ENCODE measurements at regions not wholly inside any gene's neighbourhood (a gene's known extent, or its start where the extent isn't known, plus 50 kb on each side); places are given as distances from the start of the nearest gene placed in this dataset.

DNA sequence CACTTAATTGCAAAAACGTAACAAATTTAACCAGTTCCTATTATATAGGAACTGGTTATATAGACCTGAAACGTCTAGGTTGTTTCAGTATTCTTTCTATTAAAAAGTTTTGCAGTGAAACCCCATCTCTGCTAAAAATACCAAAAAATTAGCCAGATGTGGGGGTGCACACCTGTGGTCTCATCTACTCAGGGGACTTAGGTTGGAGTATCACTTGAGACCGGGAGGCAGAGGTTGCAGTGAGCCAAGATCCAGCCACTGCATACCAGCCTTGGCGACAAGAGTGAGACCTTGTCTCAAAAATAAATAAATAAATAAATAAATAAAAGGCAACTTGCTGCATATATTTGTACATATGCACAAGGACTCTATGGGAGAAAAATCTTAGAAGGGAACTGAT lies 387.0 kb downstream of the TUSC7 start:
- TF ChIP-seq BRCA1 (IDR thresholded peaks at IDR 0.05; ENCODE audit: low read depth, low read length) (no peak), GABPA (IDR thresholded peaks at IDR 0.05; ENCODE audit: borderline replicate concordance, insufficient read depth, low read length) (no peak), SAP30 (IDR thresholded peaks at IDR 0.05; ENCODE audit: insufficient read depth, insufficient replicate concordance, low read length) (no peak)
- TF ChIP-seq, protein P1, sequence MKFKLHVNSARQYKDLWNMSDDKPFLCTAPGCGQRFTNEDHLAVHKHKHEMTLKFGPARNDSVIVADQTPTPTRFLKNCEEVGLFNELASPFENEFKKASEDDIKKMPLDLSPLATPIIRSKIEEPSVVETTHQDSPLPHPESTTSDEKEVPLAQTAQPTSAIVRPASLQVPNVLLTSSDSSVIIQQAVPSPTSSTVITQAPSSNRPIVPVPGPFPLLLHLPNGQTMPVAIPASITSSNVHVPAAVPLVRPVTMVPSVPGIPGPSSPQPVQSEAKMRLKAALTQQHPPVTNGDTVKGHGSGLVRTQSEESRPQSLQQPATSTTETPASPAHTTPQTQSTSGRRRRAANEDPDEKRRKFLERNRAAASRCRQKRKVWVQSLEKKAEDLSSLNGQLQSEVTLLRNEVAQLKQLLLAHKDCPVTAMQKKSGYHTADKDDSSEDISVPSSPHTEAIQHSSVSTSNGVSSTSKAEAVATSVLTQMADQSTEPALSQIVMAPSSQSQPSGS (IDR thresholded peaks at IDR 0.05; ENCODE audit: low read length): no peak
- FAIRE-seq: no peak

More for the DNA sequence above, 387.0 kb downstream of the TUSC7 start:
- H2BK120ac ChIP-seq (replicated peaks; ENCODE audit: low read depth, low read length): no peak overlapping the region
- H2BK12ac ChIP-seq (ENCODE audit: low read depth, low read length): no peak overlapping the region
- no peak overlapping the region for H3K56ac ChIP-seq (replicated peaks; ENCODE audit: insufficient read length, low read depth, low read length)
- no peak overlapping the region for H2BK5ac ChIP-seq (ENCODE audit: low read depth, low read length)
- no peak overlapping the region for H2BK20ac ChIP-seq (ENCODE audit: low read length)
- H3K4me1 ChIP-seq (replicated peaks in 1 of 4; ENCODE audit: control insufficient read depth in 3 of 4, insufficient read depth in 4 of 4, low read length in 3 of 4): no peaks in the 10 kb centered on the region
- H3K27ac ChIP-seq (ENCODE audit: low read depth, low read length): no peak overlapping the region
- no peak for DNase-seq (ENCODE audit: low read depth in 1 of 2, low spot score in 2 of 2)
- H3K4me2 ChIP-seq (ENCODE audit: insufficient read depth in 1 of 2, low read depth in 2 of 2, low read length in 2 of 2): no peak overlapping the region
- 92% methylated on average over 4 of the region's 4 CpGs; no CpG with 5 or more reads in 1 of the 2 experiments for WGBS, 2 experiments (ENCODE audit: extremely low coverage in 1 of 2, insufficient coverage in 1 of 2, insufficient read length in 1 of 2, insufficient replicate concordance in 2 of 2, low coverage in 1 of 2, low lambda C conversion rate in 2 of 2, missing lambda C conversion rate in 1 of 2)
- H4K8ac ChIP-seq (ENCODE audit: extremely low read depth, insufficient read depth, low read length): no peak overlapping the region
- no peak overlapping the region for H2BK15ac ChIP-seq (ENCODE audit: low read length)
- H3K27me3 ChIP-seq (replicated peaks in 1 of 4; ENCODE audit: control insufficient read depth in 3 of 4, extremely low read depth in 1 of 4, insufficient read depth in 3 of 4, low read length in 3 of 4): no peaks in the 10 kb centered on the region
- POLR2A ChIA-PET (ENCODE audit: partially characterized antibody): no interaction called here
- no peaks in the 10 kb centered on the region for H4K20me1 ChIP-seq (replicated peaks in 1 of 2; ENCODE audit: control insufficient read depth in 1 of 2, insufficient read depth in 2 of 2, low read length in 2 of 2)
- no peaks in the 10 kb centered on the region; a peak in 1 of 4 replicates for H3K9me3 ChIP-seq (ENCODE audit: insufficient read depth in 2 of 2, low read depth in 1 of 2, low read length in 1 of 2)
- H2AK5ac ChIP-seq (ENCODE audit: low read depth, low read length): no peak overlapping the region
- H3K9ac ChIP-seq (replicated peaks in 1 of 4; ENCODE audit: extremely low read depth in 1 of 4, low read depth in 3 of 4, low read length in 3 of 4): no peak overlapping the region
- H3K4ac ChIP-seq (replicated peaks; ENCODE audit: insufficient read length, low read depth, low read length): no peak overlapping the region
- CTCF ChIA-PET (ENCODE audit: partially characterized antibody): no interaction called here
- H3K14ac ChIP-seq (ENCODE audit: insufficient read length): no peak overlapping the region
- H2AFZ ChIP-seq (ENCODE audit: low read length): no peak overlapping the region
- H3K36me3 ChIP-seq (ENCODE audit: control insufficient read depth in 2 of 4, insufficient read depth in 4 of 4, low read length in 3 of 4): no peaks in the 10 kb centered on the region
- no peaks in the 10 kb centered on the region for H3K23me2 ChIP-seq (ENCODE audit: low read depth, low read length)
- H3K23ac ChIP-seq (ENCODE audit: insufficient read length): no peak overlapping the region
- no peaks in the 10 kb centered on the region for H3K79me1 ChIP-seq (ENCODE audit: low read depth, low read length)
- no peak overlapping the region for H4K5ac ChIP-seq (ENCODE audit: insufficient read length, low read depth, low read length)
- no peaks in the 10 kb centered on the region for H3K79me2 ChIP-seq (ENCODE audit: control insufficient read depth in 1 of 2, insufficient read depth in 2 of 2, low read length in 2 of 2)
- no peak overlapping the region for H4K91ac ChIP-seq (replicated peaks; ENCODE audit: insufficient read length, low read length)
- H3K18ac ChIP-seq (ENCODE audit: extremely low read depth, low read length): no peak overlapping the region
- no peak overlapping the region for H3K4me3 ChIP-seq (ENCODE audit: extremely low read depth in 1 of 4, insufficient read depth in 2 of 4, low read depth in 3 of 4, low read length in 4 of 4)
